HG03066 (cell line): ENCODE measurements at regions not wholly inside any gene's neighbourhood (a gene's known extent, or its start where the extent isn't known, plus 50 kb on each side); places are given as distances from the start of the nearest gene placed in this dataset.

Experiments used
- ATAC-seq: cut with Tn5 transposase; IDR thresholded peaks from one replicate; pipeline ENCODE4 v1.9.1; 2021; ENCODE audit warnings: low read depth; ENCODE audit not compliant: unreplicated experiment

- ATAC-seq = peak; percentile 57
Observed at GRCh38 chr11:130765951-130766649, 150.2 kb downstream of the SNX19 start.

DNA sequence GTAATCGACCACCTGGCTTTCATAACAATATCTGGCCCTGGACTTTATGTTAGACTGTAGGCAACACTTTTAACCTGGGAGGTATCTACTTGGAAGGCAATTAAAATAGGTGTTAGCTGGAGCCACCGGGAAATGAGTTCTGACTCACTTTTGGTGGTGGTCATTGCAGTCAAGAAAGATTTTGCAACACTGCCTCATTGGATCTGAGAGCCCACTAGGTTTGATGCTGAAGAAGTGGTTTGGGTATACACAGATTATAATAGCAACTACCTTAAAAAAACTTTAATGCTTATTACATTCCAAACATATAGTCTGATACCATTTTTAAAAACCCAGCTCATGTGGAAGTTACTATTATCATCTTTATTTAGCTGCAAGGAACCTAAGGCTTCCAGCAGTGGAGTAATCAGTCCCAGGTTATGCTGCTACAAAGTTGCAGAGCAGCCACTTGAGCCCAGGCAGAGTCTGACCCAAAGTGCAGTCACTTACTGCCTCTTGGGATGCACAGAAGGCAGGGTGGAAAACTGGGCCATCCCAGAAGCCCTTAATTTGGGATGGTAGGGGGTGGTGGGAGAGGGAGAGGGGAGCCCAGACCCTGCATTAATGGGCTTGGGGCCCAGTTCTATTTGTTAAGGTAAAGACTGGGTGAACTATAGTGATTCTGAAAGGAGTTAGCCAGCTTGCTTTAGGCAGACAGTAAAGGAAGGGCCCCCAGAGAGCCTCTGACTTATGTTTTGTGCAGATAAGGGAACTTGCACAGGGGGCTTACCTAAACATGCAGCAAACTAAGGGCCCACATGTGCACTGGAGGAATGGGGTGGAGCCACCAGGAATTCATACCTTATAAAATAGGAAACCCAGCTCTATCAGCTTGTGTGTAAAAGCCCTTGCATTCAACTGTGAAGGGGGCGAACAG, 149.4 kb downstream of the SNX19 start:
- ATAC-seq = no peak

- no peak for ATAC-seq
Observed at GRCh38 chr11:130769782-130770535, 146.3 kb downstream of the SNX19 start.

GRCh38 chr11:130771708-130772107, 144.6 kb downstream of the SNX19 start:
- no peak for ATAC-seq

GRCh38 chr11:130772266-130773227, 143.7 kb downstream of the SNX19 start:
- ATAC-seq = no peak

GRCh38 chr11:130773244-130773820, 142.9 kb downstream of the SNX19 start:
- ATAC-seq = no peak

GRCh38 chr11:130774703-130775102, 141.6 kb downstream of the SNX19 start:
- ATAC-seq = no peak

DNA sequence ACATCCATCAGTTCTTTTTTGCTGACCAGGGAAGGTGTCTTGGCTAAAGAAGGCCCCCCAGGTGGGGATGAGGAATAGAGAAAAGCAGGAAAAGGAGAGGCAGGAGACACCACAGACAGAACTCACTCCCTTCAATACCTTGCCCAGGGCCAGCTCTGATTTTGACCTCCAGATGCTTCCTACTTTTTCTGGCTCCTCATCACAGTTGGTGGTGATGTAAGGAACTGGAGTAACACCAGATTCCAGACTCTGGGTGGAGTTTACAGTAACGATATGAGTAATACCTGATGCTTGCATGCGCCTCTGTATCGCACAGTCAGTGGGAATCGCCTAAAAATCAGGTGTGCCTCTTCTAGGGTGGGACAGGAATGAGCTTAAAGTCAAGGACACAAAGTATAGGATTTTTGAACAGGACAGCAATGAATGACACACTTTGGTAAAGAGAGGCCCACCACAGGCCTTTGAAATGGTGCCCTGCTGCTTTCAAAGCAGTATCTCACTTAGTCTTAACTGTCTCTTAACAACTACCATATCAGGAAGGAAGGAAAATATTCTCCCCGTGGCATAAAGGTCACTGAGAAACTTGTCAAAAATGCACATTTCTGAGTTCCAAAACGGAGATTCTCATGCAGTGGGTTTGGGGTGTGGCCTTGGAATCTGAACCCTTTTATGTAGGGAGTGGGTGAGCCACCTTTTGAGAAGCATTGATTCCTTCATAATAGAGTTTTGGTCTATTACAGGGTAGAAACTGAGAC, 140.8 kb downstream of the SNX19 start:
- no peak for ATAC-seq

DNA sequence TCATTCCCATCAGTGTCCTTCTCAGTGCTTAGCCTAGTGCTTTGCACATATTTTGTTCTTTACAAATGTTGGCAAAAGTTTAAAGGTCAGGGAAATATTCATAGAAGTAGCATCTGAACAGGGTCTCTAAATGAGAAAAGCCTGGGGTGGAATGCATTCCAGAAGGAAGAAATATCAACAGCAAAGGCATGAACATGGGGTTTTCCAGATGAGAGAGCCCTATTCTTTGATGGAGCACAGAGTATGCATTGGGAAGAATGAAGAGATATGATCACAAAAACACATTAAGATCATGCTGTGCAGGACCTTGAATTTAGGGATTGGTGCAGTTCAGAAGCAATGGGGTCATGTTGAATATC, 140.2 kb downstream of the SNX19 start:
- no peak for ATAC-seq

DNA sequence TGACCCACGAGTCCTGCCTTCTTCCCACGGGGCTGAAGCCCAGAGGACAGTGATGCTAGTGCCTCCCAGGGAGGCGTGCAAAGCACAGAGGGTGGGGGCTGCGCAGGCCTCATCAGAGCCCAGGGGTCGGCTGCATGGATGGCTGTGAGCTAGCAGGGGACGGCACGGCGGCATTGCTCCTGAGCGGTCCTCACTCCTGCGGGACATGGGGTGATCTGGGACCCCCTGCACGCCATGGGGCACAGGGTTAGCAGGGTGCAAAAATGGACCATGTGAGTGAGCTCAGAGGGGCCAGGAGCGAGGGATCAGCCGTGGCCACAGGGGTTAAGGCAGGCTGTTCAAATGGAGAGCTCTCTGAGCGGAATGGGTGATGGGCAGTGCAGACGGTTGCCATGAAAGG, 138.3 kb downstream of the SNX19 start:
- ATAC-seq = no peak

GRCh38 chr11:130778705-130779104, 137.6 kb downstream of the SNX19 start:
- ATAC-seq = no peak

- ATAC-seq = no peak
Observed at GRCh38 chr11:130779267-130779666, 137.0 kb downstream of the SNX19 start.

GRCh38 chr11:130779943-130780342, 136.3 kb downstream of the SNX19 start:
- no peak for ATAC-seq

- ATAC-seq = no peak
Observed at GRCh38 chr11:130780437-130780836, 135.8 kb downstream of the SNX19 start.

- ATAC-seq = no peak
Observed at GRCh38 chr11:130781931-130782330, 134.3 kb downstream of the SNX19 start.

- no peak for ATAC-seq
Observed at GRCh38 chr11:130782361-130783222, 133.7 kb downstream of the SNX19 start.

DNA sequence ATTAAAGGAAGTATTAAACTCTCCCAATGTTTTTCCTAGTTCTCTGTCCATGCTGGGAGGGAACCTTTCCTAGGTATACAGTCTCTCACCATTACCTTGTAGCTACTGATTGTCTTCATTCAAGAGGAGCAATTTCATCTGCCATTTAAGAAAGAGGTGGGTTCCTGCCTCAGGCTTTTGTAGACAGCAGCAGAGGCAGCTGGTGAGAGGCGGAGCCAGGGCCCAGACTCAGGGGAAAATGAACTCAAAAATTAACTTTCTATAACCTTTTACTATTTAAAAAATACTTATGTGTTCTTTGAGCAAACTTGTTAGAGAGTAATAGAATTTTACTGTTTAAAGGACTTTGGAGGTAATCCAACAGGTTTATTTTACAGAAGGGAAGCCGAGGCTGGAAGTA, 133.0 kb downstream of the SNX19 start:
- no peak for ATAC-seq
